ENCODE measurements at regions not wholly inside any gene's neighbourhood (a gene's known extent, or its start where the extent isn't known, plus 50 kb on each side); places are given as distances from the start of the nearest gene placed in this dataset.

GRCh38 chr5:114940709-114941108, 229.0 kb downstream of the TRIM36 start:
- Mint-ChIP-seq H3K27ac (no peak overlapping the region), H3K4me3 (no peak overlapping the region), H3K9me3 (peaks cover 16 to 64% (median 36%) of the 10 kb centered on the region in 7 donors), H3K4me1 (no peaks in the 10 kb centered on the region), H3K36me3 (peaks cover 0 to 41% of the 10 kb centered on the region in 2 donors), H3K27me3 (peaks cover 0 to 4% (median 0%) of the 10 kb centered on the region in 3 donors)
- ATAC-seq (ENCODE audit: low read depth in 2 of 2) = no peak
- DNase-seq = no peak

- Mint-ChIP-seq H3K27ac (no peak overlapping the region), H3K9me3 (peaks cover 14 to 38% (median 22%) of the 10 kb centered on the region in 7 donors), H3K4me1 (no peaks in the 10 kb centered on the region), H3K4me3 (no peak overlapping the region), H3K36me3 (peaks cover 0 to 24% of the 10 kb centered on the region in 2 donors), H3K27me3 (no peaks in the 10 kb centered on the region)
- no peak for DNase-seq
- no peak for ATAC-seq (ENCODE audit: low read depth in 2 of 2)
Observed at GRCh38 chr5:114935490-114935889, 234.2 kb downstream of the TRIM36 start.

GRCh38 chr5:114928644-114929462, 240.9 kb downstream of the TRIM36 start:
- peaks cover 0 to 6% (median 2%) of the 10 kb centered on the region in 7 donors for H3K9me3 Mint-ChIP-seq
- H3K36me3 Mint-ChIP-seq = no peaks in the 10 kb centered on the region
- no peaks in the 10 kb centered on the region for H3K4me1 Mint-ChIP-seq
- H3K27me3 Mint-ChIP-seq = no peaks in the 10 kb centered on the region
- H3K4me3 Mint-ChIP-seq = no peak overlapping the region
- H3K27ac Mint-ChIP-seq = no peak overlapping the region
- no peak for DNase-seq
- ATAC-seq (ENCODE audit: low read depth in 2 of 2) = no peak

GRCh38 chr5:114924769-114925168, 244.9 kb downstream of the TRIM36 start:
- Mint-ChIP-seq H3K9me3 (peaks cover 0 to 12% (median 4%) of the 10 kb centered on the region in 7 donors), H3K27me3 (no peaks in the 10 kb centered on the region), H3K4me3 (no peak overlapping the region), H3K27ac (no peak overlapping the region), H3K36me3 (no peaks in the 10 kb centered on the region), H3K4me1 (no peaks in the 10 kb centered on the region)
- ATAC-seq (ENCODE audit: low read depth in 2 of 2) = no peak
- DNase-seq = no peak

- DNase-seq (no peak), ATAC-seq (ENCODE audit: low read depth in 2 of 2) (no peak)
- no peaks in the 10 kb centered on the region for H3K36me3 Mint-ChIP-seq
- peaks cover 11 to 35% (median 16%) of the 10 kb centered on the region in 7 donors for H3K9me3 Mint-ChIP-seq
- no peaks in the 10 kb centered on the region for H3K4me1 Mint-ChIP-seq
- H3K27me3 Mint-ChIP-seq = peaks cover 0 to under 1% (median 0%) of the 10 kb centered on the region in 3 donors
- no peak overlapping the region for H3K27ac Mint-ChIP-seq
- H3K4me3 Mint-ChIP-seq = no peak overlapping the region
Observed at GRCh38 chr5:114912189-114912920, 257.4 kb downstream of the TRIM36 start.

GRCh38 chr5:114910727-114911126, 259.0 kb downstream of the TRIM36 start:
- H3K4me3 Mint-ChIP-seq = no peak overlapping the region
- no peaks in the 10 kb centered on the region for H3K36me3 Mint-ChIP-seq
- no peaks in the 10 kb centered on the region for H3K4me1 Mint-ChIP-seq
- no peak overlapping the region for H3K27ac Mint-ChIP-seq
- DNase-seq (no peak), ATAC-seq (ENCODE audit: low read depth in 2 of 2) (no peak)
- peaks cover 6 to 47% (median 16%) of the 10 kb centered on the region in 7 donors for H3K9me3 Mint-ChIP-seq
- H3K27me3 Mint-ChIP-seq = peaks cover 0 to 4% (median 0%) of the 10 kb centered on the region in 3 donors

- ATAC-seq (ENCODE audit: low read depth in 2 of 2) = no peak
- no peak overlapping the region for H3K4me3 Mint-ChIP-seq
Observed at GRCh38 chr5:114909424-114909823, 260.3 kb downstream of the TRIM36 start.

GRCh38 chr5:114903767-114904166, 265.9 kb downstream of the TRIM36 start:
- H3K4me1 Mint-ChIP-seq = no peaks in the 10 kb centered on the region
- peaks cover 0 to 4% (median 0%) of the 10 kb centered on the region in 3 donors for H3K27me3 Mint-ChIP-seq
- ATAC-seq (ENCODE audit: low read depth in 2 of 2) (no peak), DNase-seq (no peak)
- H3K27ac Mint-ChIP-seq = no peak overlapping the region
- peaks cover 3 to 22% (median 7%) of the 10 kb centered on the region in 7 donors for H3K9me3 Mint-ChIP-seq
- H3K4me3 Mint-ChIP-seq = no peak overlapping the region
- no peaks in the 10 kb centered on the region for H3K36me3 Mint-ChIP-seq

More at GRCh38 chr5:114909424-114909823, 260.3 kb downstream of the TRIM36 start:
- no peak for DNase-seq
- peaks cover 0 to 4% (median 0%) of the 10 kb centered on the region in 3 donors for H3K27me3 Mint-ChIP-seq
- H3K36me3 Mint-ChIP-seq = no peaks in the 10 kb centered on the region
- H3K4me1 Mint-ChIP-seq = no peaks in the 10 kb centered on the region
- H3K9me3 Mint-ChIP-seq = peaks cover 8 to 52% (median 20%) of the 10 kb centered on the region in 7 donors
- no peak overlapping the region for H3K27ac Mint-ChIP-seq

GRCh38 chr5:114898602-114899001, 271.1 kb downstream of the TRIM36 start:
- Mint-ChIP-seq H3K4me1 (no peaks in the 10 kb centered on the region), H3K36me3 (no peaks in the 10 kb centered on the region), H3K4me3 (no peak overlapping the region), H3K27me3 (no peaks in the 10 kb centered on the region), H3K27ac (no peak overlapping the region), H3K9me3 (peaks cover 0 to 11% (median 4%) of the 10 kb centered on the region in 7 donors)
- DNase-seq (no peak), ATAC-seq (ENCODE audit: low read depth in 2 of 2) (no peak)

- no peak for ATAC-seq (ENCODE audit: low read depth in 2 of 2)
- no peaks in the 10 kb centered on the region for H3K27me3 Mint-ChIP-seq
- H3K27ac Mint-ChIP-seq = no peak overlapping the region
- peaks cover 0 to 39% (median 9%) of the 10 kb centered on the region in 7 donors for H3K9me3 Mint-ChIP-seq
- H3K4me1 Mint-ChIP-seq = no peaks in the 10 kb centered on the region
- no peak for DNase-seq
- no peak overlapping the region for H3K4me3 Mint-ChIP-seq
- H3K36me3 Mint-ChIP-seq = no peaks in the 10 kb centered on the region
Observed at GRCh38 chr5:114883675-114884074, 286.0 kb downstream of the TRIM36 start.

GRCh38 chr5:114859438-114859735, 310.3 kb downstream of the TRIM36 start:
- no peak overlapping the region for H3K4me3 Mint-ChIP-seq
- no peaks in the 10 kb centered on the region for H3K27me3 Mint-ChIP-seq
- DNase-seq = no peak
- H3K27ac Mint-ChIP-seq = no peak overlapping the region
- no peaks in the 10 kb centered on the region for H3K36me3 Mint-ChIP-seq
- H3K4me1 Mint-ChIP-seq = peaks cover 0 to 5% (median 4%) of the 10 kb centered on the region in 3 donors
- peaks cover 0 to 13% (median 2%) of the 10 kb centered on the region in 7 donors for H3K9me3 Mint-ChIP-seq
- ATAC-seq (ENCODE audit: low read depth in 2 of 2) = no peak

GRCh38 chr5:114858665-114859437, 310.9 kb downstream of the TRIM36 start:
- Mint-ChIP-seq H3K9me3 (peaks cover 0 to 12% (median 3%) of the 10 kb centered on the region in 7 donors), H3K27ac (no peak overlapping the region), H3K27me3 (no peaks in the 10 kb centered on the region), H3K4me1 (peaks cover 0 to 5% (median 4%) of the 10 kb centered on the region in 3 donors), H3K4me3 (no peak overlapping the region), H3K36me3 (no peaks in the 10 kb centered on the region)
- DNase-seq = no peak
- no peak for ATAC-seq (ENCODE audit: low read depth in 2 of 2)

GRCh38 chr5:114857941-114858551, 311.7 kb downstream of the TRIM36 start:
- Mint-ChIP-seq H3K9me3 (peaks cover 2 to 12% (median 7%) of the 10 kb centered on the region in 7 donors), H3K4me1 (peaks cover 0 to 5% (median 4%) of the 10 kb centered on the region in 3 donors), H3K27me3 (no peaks in the 10 kb centered on the region), H3K27ac (no peak overlapping the region), H3K4me3 (peak overlapping the region in 3 of 8 donors; percentile 33 to 41 (median 36)), H3K36me3 (no peaks in the 10 kb centered on the region)
- DNase-seq (no peak), ATAC-seq (ENCODE audit: low read depth in 2 of 2) (peak in 1 of 2 donors; percentile 18)
